H1 (cell line): ENCODE measurements at regions not wholly inside any gene's neighbourhood (a gene's known extent, or its start where the extent isn't known, plus 50 kb on each side); places are given as distances from the start of the nearest gene placed in this dataset.

Experiments used
- BACH1 ChIP-seq: IDR thresholded peaks from 2 replicates; pipeline ENCODE4 v1.6.1; 2012; ENCODE audit warnings: low read length, improper control_type of control experiment
- CREB1 ChIP-seq: IDR thresholded peaks from 2 replicates; pipeline ENCODE4 v1.6.1; 2012; ENCODE audit warnings: inconsistent platforms
- GTF2F1 ChIP-seq: IDR thresholded peaks from 2 replicates; pipeline ENCODE4 v1.6.1; 2012; ENCODE audit warnings: low read depth, low read length, improper control_type of control experiment, borderline replicate concordance
- JUN ChIP-seq: IDR thresholded peaks from 2 replicates; pipeline ENCODE4 v1.6.1; 2011; ENCODE audit warnings: low read depth, mild to moderate bottlenecking, improper control_type of control experiment, low read length
- RFX5 ChIP-seq: IDR thresholded peaks from 2 replicates; pipeline ENCODE4 v1.6.1; 2011; ENCODE audit warnings: low read depth, low read length, improper control_type of control experiment, borderline replicate concordance
- TAF1 ChIP-seq: IDR thresholded peaks from 2 replicates; pipeline ENCODE4 v1.6.1; 2011; ENCODE audit warnings: mild to moderate bottlenecking, low read depth, low read length
- TBP ChIP-seq: IDR thresholded peaks from 2 replicates; pipeline ENCODE4 v1.6.1; 2011; ENCODE audit warnings: low read depth, low read length, improper control_type of control experiment
- TEAD4 ChIP-seq: IDR thresholded peaks from 2 replicates; pipeline ENCODE4 v1.6.1; 2012; ENCODE audit warnings: low read depth, low read length, inconsistent platforms, mixed read lengths
- YY1 ChIP-seq: IDR thresholded peaks from 2 replicates; pipeline ENCODE4 v1.6.1; 2011; ENCODE audit warnings: low read depth, mild to moderate bottlenecking, low read length
- TF ChIP-seq, protein P1 (sequence below): fragments of 300-600 bp; sonication (generic); IDR thresholded peaks from 2 replicates; pipeline ENCODE4 v1.7.1; 2012; ENCODE audit warnings: low read length, moderate library complexity, mild to moderate bottlenecking, inconsistent platforms; ENCODE audit not compliant: insufficient replicate concordance
- TF ChIP-seq, protein P2 (sequence below), 3 experiments: IDR thresholded peaks; 1 replicate in 2 of 3; 2 replicates in 1 of 3; pipeline versions ENCODE4 v1.5.1 to v1.6.1; 2011; ENCODE audit warnings: low read length in 3 of 3, mild to moderate bottlenecking in 3 of 3, inconsistent platforms in 2 of 3, low read depth in 1 of 3, moderate library complexity in 1 of 3; ENCODE audit not compliant: insufficient read depth in 1 of 3; ENCODE audit errors: control extremely low read depth in 1 of 3

DNA sequence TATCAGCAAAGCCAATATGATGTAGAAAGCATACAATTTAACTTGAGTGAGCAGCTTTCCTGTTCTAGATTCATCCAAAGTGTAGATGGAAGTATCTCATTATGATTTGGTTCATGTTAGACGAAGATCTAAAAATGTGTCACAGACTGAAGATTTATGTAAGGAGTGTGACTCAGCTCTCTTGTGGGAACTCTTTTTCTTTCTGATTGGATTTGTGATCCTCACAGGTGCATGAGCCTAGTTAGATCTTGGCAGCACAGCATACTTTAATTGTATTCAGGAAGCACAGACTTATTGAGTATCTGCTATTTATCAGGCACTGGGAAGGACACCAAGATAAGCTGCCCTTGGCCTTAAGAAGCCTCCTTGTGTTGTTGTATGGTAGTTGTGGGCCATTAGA, 147.1 kb downstream of the C11orf91 start (continued):
- TF ChIP-seq, protein P1, sequence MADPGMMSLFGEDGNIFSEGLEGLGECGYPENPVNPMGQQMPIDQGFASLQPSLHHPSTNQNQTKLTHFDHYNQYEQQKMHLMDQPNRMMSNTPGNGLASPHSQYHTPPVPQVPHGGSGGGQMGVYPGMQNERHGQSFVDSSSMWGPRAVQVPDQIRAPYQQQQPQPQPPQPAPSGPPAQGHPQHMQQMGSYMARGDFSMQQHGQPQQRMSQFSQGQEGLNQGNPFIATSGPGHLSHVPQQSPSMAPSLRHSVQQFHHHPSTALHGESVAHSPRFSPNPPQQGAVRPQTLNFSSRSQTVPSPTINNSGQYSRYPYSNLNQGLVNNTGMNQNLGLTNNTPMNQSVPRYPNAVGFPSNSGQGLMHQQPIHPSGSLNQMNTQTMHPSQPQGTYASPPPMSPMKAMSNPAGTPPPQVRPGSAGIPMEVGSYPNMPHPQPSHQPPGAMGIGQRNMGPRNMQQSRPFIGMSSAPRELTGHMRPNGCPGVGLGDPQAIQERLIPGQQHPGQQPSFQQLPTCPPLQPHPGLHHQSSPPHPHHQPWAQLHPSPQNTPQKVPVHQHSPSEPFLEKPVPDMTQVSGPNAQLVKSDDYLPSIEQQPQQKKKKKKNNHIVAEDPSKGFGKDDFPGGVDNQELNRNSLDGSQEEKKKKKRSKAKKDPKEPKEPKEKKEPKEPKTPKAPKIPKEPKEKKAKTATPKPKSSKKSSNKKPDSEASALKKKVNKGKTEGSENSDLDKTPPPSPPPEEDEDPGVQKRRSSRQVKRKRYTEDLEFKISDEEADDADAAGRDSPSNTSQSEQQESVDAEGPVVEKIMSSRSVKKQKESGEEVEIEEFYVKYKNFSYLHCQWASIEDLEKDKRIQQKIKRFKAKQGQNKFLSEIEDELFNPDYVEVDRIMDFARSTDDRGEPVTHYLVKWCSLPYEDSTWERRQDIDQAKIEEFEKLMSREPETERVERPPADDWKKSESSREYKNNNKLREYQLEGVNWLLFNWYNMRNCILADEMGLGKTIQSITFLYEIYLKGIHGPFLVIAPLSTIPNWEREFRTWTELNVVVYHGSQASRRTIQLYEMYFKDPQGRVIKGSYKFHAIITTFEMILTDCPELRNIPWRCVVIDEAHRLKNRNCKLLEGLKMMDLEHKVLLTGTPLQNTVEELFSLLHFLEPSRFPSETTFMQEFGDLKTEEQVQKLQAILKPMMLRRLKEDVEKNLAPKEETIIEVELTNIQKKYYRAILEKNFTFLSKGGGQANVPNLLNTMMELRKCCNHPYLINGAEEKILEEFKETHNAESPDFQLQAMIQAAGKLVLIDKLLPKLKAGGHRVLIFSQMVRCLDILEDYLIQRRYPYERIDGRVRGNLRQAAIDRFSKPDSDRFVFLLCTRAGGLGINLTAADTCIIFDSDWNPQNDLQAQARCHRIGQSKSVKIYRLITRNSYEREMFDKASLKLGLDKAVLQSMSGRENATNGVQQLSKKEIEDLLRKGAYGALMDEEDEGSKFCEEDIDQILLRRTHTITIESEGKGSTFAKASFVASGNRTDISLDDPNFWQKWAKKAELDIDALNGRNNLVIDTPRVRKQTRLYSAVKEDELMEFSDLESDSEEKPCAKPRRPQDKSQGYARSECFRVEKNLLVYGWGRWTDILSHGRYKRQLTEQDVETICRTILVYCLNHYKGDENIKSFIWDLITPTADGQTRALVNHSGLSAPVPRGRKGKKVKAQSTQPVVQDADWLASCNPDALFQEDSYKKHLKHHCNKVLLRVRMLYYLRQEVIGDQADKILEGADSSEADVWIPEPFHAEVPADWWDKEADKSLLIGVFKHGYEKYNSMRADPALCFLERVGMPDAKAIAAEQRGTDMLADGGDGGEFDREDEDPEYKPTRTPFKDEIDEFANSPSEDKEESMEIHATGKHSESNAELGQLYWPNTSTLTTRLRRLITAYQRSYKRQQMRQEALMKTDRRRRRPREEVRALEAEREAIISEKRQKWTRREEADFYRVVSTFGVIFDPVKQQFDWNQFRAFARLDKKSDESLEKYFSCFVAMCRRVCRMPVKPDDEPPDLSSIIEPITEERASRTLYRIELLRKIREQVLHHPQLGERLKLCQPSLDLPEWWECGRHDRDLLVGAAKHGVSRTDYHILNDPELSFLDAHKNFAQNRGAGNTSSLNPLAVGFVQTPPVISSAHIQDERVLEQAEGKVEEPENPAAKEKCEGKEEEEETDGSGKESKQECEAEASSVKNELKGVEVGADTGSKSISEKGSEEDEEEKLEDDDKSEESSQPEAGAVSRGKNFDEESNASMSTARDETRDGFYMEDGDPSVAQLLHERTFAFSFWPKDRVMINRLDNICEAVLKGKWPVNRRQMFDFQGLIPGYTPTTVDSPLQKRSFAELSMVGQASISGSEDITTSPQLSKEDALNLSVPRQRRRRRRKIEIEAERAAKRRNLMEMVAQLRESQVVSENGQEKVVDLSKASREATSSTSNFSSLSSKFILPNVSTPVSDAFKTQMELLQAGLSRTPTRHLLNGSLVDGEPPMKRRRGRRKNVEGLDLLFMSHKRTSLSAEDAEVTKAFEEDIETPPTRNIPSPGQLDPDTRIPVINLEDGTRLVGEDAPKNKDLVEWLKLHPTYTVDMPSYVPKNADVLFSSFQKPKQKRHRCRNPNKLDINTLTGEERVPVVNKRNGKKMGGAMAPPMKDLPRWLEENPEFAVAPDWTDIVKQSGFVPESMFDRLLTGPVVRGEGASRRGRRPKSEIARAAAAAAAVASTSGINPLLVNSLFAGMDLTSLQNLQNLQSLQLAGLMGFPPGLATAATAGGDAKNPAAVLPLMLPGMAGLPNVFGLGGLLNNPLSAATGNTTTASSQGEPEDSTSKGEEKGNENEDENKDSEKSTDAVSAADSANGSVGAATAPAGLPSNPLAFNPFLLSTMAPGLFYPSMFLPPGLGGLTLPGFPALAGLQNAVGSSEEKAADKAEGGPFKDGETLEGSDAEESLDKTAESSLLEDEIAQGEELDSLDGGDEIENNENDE, result no peak
- TF ChIP-seq TAF1 (no peak), TEAD4 (no peak), JUN (no peak), BACH1 (no peak), RFX5 (no peak), GTF2F1 (no peak), TBP (no peak), CREB1 (no peak), YY1 (no peak)
- TF ChIP-seq, protein P2, sequence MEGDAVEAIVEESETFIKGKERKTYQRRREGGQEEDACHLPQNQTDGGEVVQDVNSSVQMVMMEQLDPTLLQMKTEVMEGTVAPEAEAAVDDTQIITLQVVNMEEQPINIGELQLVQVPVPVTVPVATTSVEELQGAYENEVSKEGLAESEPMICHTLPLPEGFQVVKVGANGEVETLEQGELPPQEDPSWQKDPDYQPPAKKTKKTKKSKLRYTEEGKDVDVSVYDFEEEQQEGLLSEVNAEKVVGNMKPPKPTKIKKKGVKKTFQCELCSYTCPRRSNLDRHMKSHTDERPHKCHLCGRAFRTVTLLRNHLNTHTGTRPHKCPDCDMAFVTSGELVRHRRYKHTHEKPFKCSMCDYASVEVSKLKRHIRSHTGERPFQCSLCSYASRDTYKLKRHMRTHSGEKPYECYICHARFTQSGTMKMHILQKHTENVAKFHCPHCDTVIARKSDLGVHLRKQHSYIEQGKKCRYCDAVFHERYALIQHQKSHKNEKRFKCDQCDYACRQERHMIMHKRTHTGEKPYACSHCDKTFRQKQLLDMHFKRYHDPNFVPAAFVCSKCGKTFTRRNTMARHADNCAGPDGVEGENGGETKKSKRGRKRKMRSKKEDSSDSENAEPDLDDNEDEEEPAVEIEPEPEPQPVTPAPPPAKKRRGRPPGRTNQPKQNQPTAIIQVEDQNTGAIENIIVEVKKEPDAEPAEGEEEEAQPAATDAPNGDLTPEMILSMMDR (IDR thresholded peaks at IDR 0.05; ENCODE audit: control extremely low read depth in 1 of 3, insufficient read depth in 1 of 3, low read depth in 1 of 3, low read length in 3 of 3), result no peak
